ENCODE measurements at regions not wholly inside any gene's neighbourhood (a gene's known extent, or its start where the extent isn't known, plus 50 kb on each side); places are given as distances from the start of the nearest gene placed in this dataset.

- no peaks in the 10 kb centered on the region for H4K20me1 ChIP-seq (ENCODE audit: insufficient read depth, low read length)
- H3K27ac ChIP-seq (ENCODE audit: extremely low read length, insufficient read depth, low read length): no peak overlapping the region
- H3K36me3 ChIP-seq (replicated peaks in 1 of 2; ENCODE audit: control insufficient read depth in 1 of 2, insufficient read depth in 2 of 2, low read length in 2 of 2): peaks cover 3 to 6% of the 10 kb centered on the region in 2 experiments; a peak in 2 of 5 replicates
- BruUV-seq (replicated peaks): no TSS peak
- WGBS (ENCODE audit: low lambda C conversion rate): 98% methylated on average over 10 of the region's 14 CpGs
- no peak overlapping the region for H2AFZ ChIP-seq (ENCODE audit: low read length)
- no peak for FAIRE-seq
- H3K4me2 ChIP-seq (ENCODE audit: low read depth, low read length): no peak overlapping the region
- TF ChIP-seq ZNF891 (CRISPR knock-in tag; IDR thresholded peaks at IDR 0.05): no peak
- no peak for TF ChIP-seq ZMYM4 (CRISPR knock-in tag; IDR thresholded peaks at IDR 0.05)
- no peak for TF ChIP-seq TOE1 (CRISPR knock-in tag; IDR thresholded peaks at IDR 0.05)
- no peak overlapping the region for H3K4me3 ChIP-seq (replicated peaks in 1 of 3; ENCODE audit: insufficient read depth in 1 of 3, low read depth in 2 of 3, low read length in 3 of 3)
- H3K4me1 ChIP-seq (ENCODE audit: insufficient read depth, low read length): no peaks in the 10 kb centered on the region
- no peaks in the 10 kb centered on the region for H3K79me2 ChIP-seq (ENCODE audit: insufficient read depth, low read length)
- ChIA-PET CTCF (ENCODE audit: low intra/inter-chr PET ratio, low total read pairs) (no interaction called here), POLR2A (no interaction called here)
- H3K9me3 ChIP-seq (ENCODE audit: low read length): no peaks in the 10 kb centered on the region
- no peak for ATAC-seq
- in situ Hi-C loops (cut with HindIII; ENCODE audit: extremely low pct_ligation_motif_present, low pct_unique_long_range_greater_than_20kb) (no loop called here), intact Hi-C loops (cut with micrococcal nuclease; ENCODE audit: unreplicated experiment) (no loop called here)
- no peak for DNase-seq (ENCODE audit: low spot score)
- H3K9ac ChIP-seq (ENCODE audit: insufficient read depth, low read depth, low read length): no peak overlapping the region
- H3K27me3 ChIP-seq (ENCODE audit: control insufficient read depth in 1 of 2, insufficient read depth in 2 of 2, low read length in 2 of 2): no peaks in the 10 kb centered on the region
Measured at GRCh38 chrX:131746491-131746968, 202.7 kb downstream of the OR13H1 start.

- no TSS peak for BruUV-seq (replicated peaks)
- no peak overlapping the region for H3K27ac ChIP-seq (ENCODE audit: extremely low read length, insufficient read depth, low read length)
- in situ Hi-C loops (cut with HindIII; ENCODE audit: extremely low pct_ligation_motif_present, low pct_unique_long_range_greater_than_20kb): no loop called here
- H3K27me3 ChIP-seq (ENCODE audit: control insufficient read depth in 1 of 2, insufficient read depth in 2 of 2, low read length in 2 of 2): no peaks in the 10 kb centered on the region
- H3K4me3 ChIP-seq (replicated peaks in 1 of 3; ENCODE audit: insufficient read depth in 1 of 3, low read depth in 2 of 3, low read length in 3 of 3): no peak overlapping the region
- DNase-seq (ENCODE audit: low spot score) (no peak), ATAC-seq (no peak), FAIRE-seq (no peak)
- peaks cover 3 to 6% of the 10 kb centered on the region in 2 experiments; a peak in 2 of 5 replicates for H3K36me3 ChIP-seq (replicated peaks in 1 of 2; ENCODE audit: control insufficient read depth in 1 of 2, insufficient read depth in 2 of 2, low read length in 2 of 2)
- H3K79me2 ChIP-seq (ENCODE audit: insufficient read depth, low read length): no peaks in the 10 kb centered on the region
- WGBS (ENCODE audit: low lambda C conversion rate): 100% methylated on average over 3 of the region's 9 CpGs
- POLR2A ChIA-PET: no interaction called here
- H3K4me1 ChIP-seq (ENCODE audit: insufficient read depth, low read length): no peaks in the 10 kb centered on the region
- CTCF ChIA-PET (ENCODE audit: low intra/inter-chr PET ratio, low total read pairs): no interaction called here
- intact Hi-C loops (cut with micrococcal nuclease; ENCODE audit: unreplicated experiment): no loop called here
- no peak overlapping the region for H3K4me2 ChIP-seq (ENCODE audit: low read depth, low read length)
- H3K9ac ChIP-seq (ENCODE audit: insufficient read depth, low read depth, low read length): no peak overlapping the region
- no peaks in the 10 kb centered on the region for H4K20me1 ChIP-seq (ENCODE audit: insufficient read depth, low read length)
- no peaks in the 10 kb centered on the region for H3K9me3 ChIP-seq (ENCODE audit: low read length)
- no peak overlapping the region for H2AFZ ChIP-seq (ENCODE audit: low read length)
- TF ChIP-seq ZNF839 (CRISPR knock-in tag; IDR thresholded peaks at IDR 0.05; ENCODE audit: borderline replicate concordance) (no peak), ZNF18 (CRISPR knock-in tag; IDR thresholded peaks at IDR 0.05; ENCODE audit: insufficient replicate concordance) (no peak), HMGA1 (CRISPR knock-in tag; conservative IDR thresholded peaks at IDR 0.05) (no peak), MXD1 (CRISPR knock-in tag; IDR thresholded peaks at IDR 0.05) (no peak), PRDM15 (CRISPR knock-in tag; IDR thresholded peaks at IDR 0.05) (no peak), ZBTB42 (CRISPR knock-in tag; IDR thresholded peaks at IDR 0.05) (no peak), ZNF576 (CRISPR knock-in tag; IDR thresholded peaks at IDR 0.05) (no peak), TCF7L2 (IDR thresholded peaks at IDR 0.05; ENCODE audit: low read depth, low read length) (no peak), NPAS2 (CRISPR knock-in tag; IDR thresholded peaks at IDR 0.05; ENCODE audit: borderline replicate concordance) (no peak), ZBTB3 (CRISPR knock-in tag; IDR thresholded peaks at IDR 0.05; ENCODE audit: borderline replicate concordance, low read depth) (no peak), ZNF616 (CRISPR knock-in tag; IDR thresholded peaks at IDR 0.05; ENCODE audit: low read depth) (no peak)
Measured at GRCh38 chrX:131747173-131747572, 203.3 kb downstream of the OR13H1 start.

Data from HepG2 (cell line).